ENCODE measurements at regions not wholly inside any gene's neighbourhood (a gene's known extent, or its start where the extent isn't known, plus 50 kb on each side); places are given as distances from the start of the nearest gene placed in this dataset.

GRCh38 chr2:75415111-75415626 lies 145.6 kb downstream of the EVA1A start:
- Histone ChIP-seq H3K4me1 (ENCODE audit: control insufficient read depth in 1 of 2, low read depth in 2 of 2) (no peaks in the 10 kb centered on the region), H3K36me3 (no peaks in the 10 kb centered on the region), H3K27me3 (replicated peaks; ENCODE audit: insufficient read depth) (no peaks in the 10 kb centered on the region), H3K4me3 (no peak overlapping the region), H3K27ac (no peak overlapping the region), H3K9me3 (no peaks in the 10 kb centered on the region)
- ATAC-seq (ENCODE audit: insufficient number of reproducible peaks, low FRiP score, low read depth): no peak
- no peak for DNase-seq (ENCODE audit: low spot score)
- no peak for TF ChIP-seq CTCF (IDR thresholded peaks at IDR 0.05)

GRCh38 chr2:75411574-75411973 lies 149.2 kb downstream of the EVA1A start:
- Histone ChIP-seq H3K4me1 (ENCODE audit: control insufficient read depth in 1 of 2, low read depth in 2 of 2) (no peaks in the 10 kb centered on the region), H3K27me3 (replicated peaks; ENCODE audit: insufficient read depth) (no peaks in the 10 kb centered on the region), H3K9me3 (no peaks in the 10 kb centered on the region), H3K36me3 (no peaks in the 10 kb centered on the region), H3K27ac (no peak overlapping the region), H3K4me3 (no peak overlapping the region)
- no peak for TF ChIP-seq CTCF (IDR thresholded peaks at IDR 0.05)
- DNase-seq (ENCODE audit: low spot score) (no peak), ATAC-seq (ENCODE audit: insufficient number of reproducible peaks, low FRiP score, low read depth) (no peak)

GRCh38 chr2:75410702-75411101 lies 150.0 kb downstream of the EVA1A start:
- no peaks in the 10 kb centered on the region for H3K9me3 ChIP-seq
- TF ChIP-seq CTCF (IDR thresholded peaks at IDR 0.05): no peak
- no peaks in the 10 kb centered on the region for H3K4me1 ChIP-seq (ENCODE audit: control insufficient read depth in 1 of 2, low read depth in 2 of 2)
- H3K4me3 ChIP-seq: no peak overlapping the region
- no peaks in the 10 kb centered on the region for H3K27me3 ChIP-seq (replicated peaks; ENCODE audit: insufficient read depth)
- no peak for ATAC-seq (ENCODE audit: insufficient number of reproducible peaks, low FRiP score, low read depth)
- DNase-seq (ENCODE audit: low spot score): no peak
- no peaks in the 10 kb centered on the region for H3K36me3 ChIP-seq
- H3K27ac ChIP-seq: no peak overlapping the region

GRCh38 chr2:75408771-75409170 lies 152.0 kb downstream of the EVA1A start:
- H3K4me1 ChIP-seq (ENCODE audit: control insufficient read depth in 1 of 2, low read depth in 2 of 2): no peaks in the 10 kb centered on the region
- H3K9me3 ChIP-seq: no peaks in the 10 kb centered on the region
- DNase-seq (ENCODE audit: low spot score) (no peak), ATAC-seq (ENCODE audit: insufficient number of reproducible peaks, low FRiP score, low read depth) (no peak)
- TF ChIP-seq CTCF (IDR thresholded peaks at IDR 0.05): no peak
- no peaks in the 10 kb centered on the region for H3K36me3 ChIP-seq
- no peaks in the 10 kb centered on the region for H3K27me3 ChIP-seq (replicated peaks; ENCODE audit: insufficient read depth)
- no peak overlapping the region for H3K4me3 ChIP-seq
- H3K27ac ChIP-seq: no peak overlapping the region

GRCh38 chr2:75407038-75407530 lies 153.7 kb downstream of the EVA1A start:
- no peak for ATAC-seq (ENCODE audit: insufficient number of reproducible peaks, low FRiP score, low read depth)
- H3K27ac ChIP-seq: no peak overlapping the region
- H3K36me3 ChIP-seq: no peaks in the 10 kb centered on the region

More at GRCh38 chr2:75407038-75407530, 153.7 kb downstream of the EVA1A start:
- no peaks in the 10 kb centered on the region for H3K9me3 ChIP-seq
- DNase-seq (ENCODE audit: low spot score): no peak
- no peak for TF ChIP-seq CTCF (IDR thresholded peaks at IDR 0.05)
- H3K27me3 ChIP-seq (replicated peaks; ENCODE audit: insufficient read depth): no peaks in the 10 kb centered on the region
- H3K4me1 ChIP-seq (ENCODE audit: control insufficient read depth in 1 of 2, low read depth in 2 of 2): no peaks in the 10 kb centered on the region
- no peak overlapping the region for H3K4me3 ChIP-seq

Measured in thoracic aorta (tissue), 2 donors.